ENCODE measurements at regions not wholly inside any gene's neighbourhood (a gene's known extent, or its start where the extent isn't known, plus 50 kb on each side); places are given as distances from the start of the nearest gene placed in this dataset.
"Not testable (repeated sequence)": the region's sequence is repeated elsewhere in the genome, so short reads cannot be mapped to it uniquely, and the experiment has no call there.

- peaks cover 52% of the 10 kb centered on the region for H3K27me3 Mint-ChIP-seq
- not testable (repeated sequence) for H3K36me3 Mint-ChIP-seq (ENCODE audit: insufficient read depth); H3K9me3 Mint-ChIP-seq (ENCODE audit: low read depth); H3K27ac Mint-ChIP-seq; DNase-seq (ENCODE audit: low spot score, unreplicated experiment); H3K4me3 Mint-ChIP-seq (ENCODE audit: low read depth); H3K4me1 Mint-ChIP-seq (ENCODE audit: low read depth)
These were observed 1621.0 kb downstream of the SPATA31A7 start for GRCh38 chr9:62810811-62811315.

- H3K4me1 Mint-ChIP-seq (ENCODE audit: low read depth); H3K4me3 Mint-ChIP-seq (ENCODE audit: low read depth); H3K27ac Mint-ChIP-seq; DNase-seq (ENCODE audit: low spot score, unreplicated experiment); H3K36me3 Mint-ChIP-seq (ENCODE audit: insufficient read depth): not testable (repeated sequence)
- Mint-ChIP-seq H3K9me3 (ENCODE audit: low read depth) (peaks cover 10% of the 10 kb centered on the region), H3K27me3 (peaks cover 61% of the 10 kb centered on the region)
These were observed 1625.6 kb downstream of the SPATA31A7 start for GRCh38 chr9:62815436-62815835.

GRCh38 chr9:62816331-62816730, 1626.5 kb downstream of the SPATA31A7 start:
- H3K27ac Mint-ChIP-seq; H3K4me3 Mint-ChIP-seq (ENCODE audit: low read depth); H3K4me1 Mint-ChIP-seq (ENCODE audit: low read depth); H3K36me3 Mint-ChIP-seq (ENCODE audit: insufficient read depth); DNase-seq (ENCODE audit: low spot score, unreplicated experiment): not testable (repeated sequence)
- Mint-ChIP-seq H3K9me3 (ENCODE audit: low read depth) (peaks cover 10% of the 10 kb centered on the region), H3K27me3 (peaks cover 59% of the 10 kb centered on the region)

GRCh38 chr9:62817214-62817613, 1627.4 kb downstream of the SPATA31A7 start:
- not testable (repeated sequence) for H3K4me1 Mint-ChIP-seq (ENCODE audit: low read depth); H3K36me3 Mint-ChIP-seq (ENCODE audit: insufficient read depth); H3K27ac Mint-ChIP-seq; H3K4me3 Mint-ChIP-seq (ENCODE audit: low read depth); DNase-seq (ENCODE audit: low spot score, unreplicated experiment)
- Mint-ChIP-seq H3K9me3 (ENCODE audit: low read depth) (peaks cover 10% of the 10 kb centered on the region), H3K27me3 (peaks cover 55% of the 10 kb centered on the region)

GRCh38 chr9:62822185-62822584, 1632.3 kb downstream of the SPATA31A7 start:
- H3K27ac Mint-ChIP-seq; DNase-seq (ENCODE audit: low spot score, unreplicated experiment); H3K4me3 Mint-ChIP-seq (ENCODE audit: low read depth); H3K9me3 Mint-ChIP-seq (ENCODE audit: low read depth); H3K4me1 Mint-ChIP-seq (ENCODE audit: low read depth); H3K36me3 Mint-ChIP-seq (ENCODE audit: insufficient read depth): not testable (repeated sequence)
- peaks cover 36% of the 10 kb centered on the region for H3K27me3 Mint-ChIP-seq

- H3K9me3 Mint-ChIP-seq (ENCODE audit: low read depth); H3K27ac Mint-ChIP-seq; DNase-seq (ENCODE audit: low spot score, unreplicated experiment); H3K4me1 Mint-ChIP-seq (ENCODE audit: low read depth); H3K4me3 Mint-ChIP-seq (ENCODE audit: low read depth); H3K36me3 Mint-ChIP-seq (ENCODE audit: insufficient read depth): not testable (repeated sequence)
- peaks cover 34% of the 10 kb centered on the region for H3K27me3 Mint-ChIP-seq
These were observed 1638.4 kb downstream of the SPATA31A7 start for GRCh38 chr9:62827957-62828907.

GRCh38 chr9:62830829-62831459, 1641.1 kb downstream of the SPATA31A7 start:
- not testable (repeated sequence) for H3K4me1 Mint-ChIP-seq (ENCODE audit: low read depth); H3K4me3 Mint-ChIP-seq (ENCODE audit: low read depth); H3K9me3 Mint-ChIP-seq (ENCODE audit: low read depth); DNase-seq (ENCODE audit: low spot score, unreplicated experiment); H3K36me3 Mint-ChIP-seq (ENCODE audit: insufficient read depth); H3K27ac Mint-ChIP-seq
- peaks cover 36% of the 10 kb centered on the region for H3K27me3 Mint-ChIP-seq

- not testable (repeated sequence) for H3K4me3 Mint-ChIP-seq (ENCODE audit: low read depth); H3K36me3 Mint-ChIP-seq (ENCODE audit: insufficient read depth); DNase-seq (ENCODE audit: low spot score, unreplicated experiment); H3K9me3 Mint-ChIP-seq (ENCODE audit: low read depth); H3K27ac Mint-ChIP-seq; H3K4me1 Mint-ChIP-seq (ENCODE audit: low read depth)
- peaks cover 29% of the 10 kb centered on the region for H3K27me3 Mint-ChIP-seq
These were observed 1643.7 kb downstream of the SPATA31A7 start for GRCh38 chr9:62833323-62834200.

GRCh38 chr9:62837254-62837911, 1647.5 kb downstream of the SPATA31A7 start:
- peaks cover 30% of the 10 kb centered on the region for H3K27me3 Mint-ChIP-seq
- H3K36me3 Mint-ChIP-seq (ENCODE audit: insufficient read depth); H3K4me3 Mint-ChIP-seq (ENCODE audit: low read depth); H3K4me1 Mint-ChIP-seq (ENCODE audit: low read depth); DNase-seq (ENCODE audit: low spot score, unreplicated experiment); H3K27ac Mint-ChIP-seq; H3K9me3 Mint-ChIP-seq (ENCODE audit: low read depth): not testable (repeated sequence)

GRCh38 chr9:62838024-62838718, 1648.3 kb downstream of the SPATA31A7 start:
- H3K9me3 Mint-ChIP-seq (ENCODE audit: low read depth); H3K36me3 Mint-ChIP-seq (ENCODE audit: insufficient read depth); H3K4me1 Mint-ChIP-seq (ENCODE audit: low read depth): not testable (repeated sequence)
- peak; percentile 76 for DNase-seq (ENCODE audit: low spot score, unreplicated experiment)
- peak overlapping the region; percentile 85 for H3K27ac Mint-ChIP-seq
- H3K27me3 Mint-ChIP-seq = peaks cover 38% of the 10 kb centered on the region
- H3K4me3 Mint-ChIP-seq (ENCODE audit: low read depth) = peak overlapping the region; percentile 74

GRCh38 chr9:62839168-62839567, 1649.3 kb downstream of the SPATA31A7 start:
- H3K27ac Mint-ChIP-seq; H3K4me3 Mint-ChIP-seq (ENCODE audit: low read depth); H3K36me3 Mint-ChIP-seq (ENCODE audit: insufficient read depth); DNase-seq (ENCODE audit: low spot score, unreplicated experiment); H3K4me1 Mint-ChIP-seq (ENCODE audit: low read depth): not testable (repeated sequence)
- peaks cover 36% of the 10 kb centered on the region for H3K27me3 Mint-ChIP-seq
- H3K9me3 Mint-ChIP-seq (ENCODE audit: low read depth) = peaks cover 10% of the 10 kb centered on the region
